Prostate gland (tissue), 2 donors: ENCODE measurements at regions not wholly inside any gene's neighbourhood (a gene's known extent, or its start where the extent isn't known, plus 50 kb on each side); places are given as distances from the start of the nearest gene placed in this dataset.
"Not testable (repeated sequence)": the region's sequence is repeated elsewhere in the genome, so short reads cannot be mapped to it uniquely, and the experiment has no call there.

Experiments
- CTCF ChIP-seq, 4 experiments: fragments of 200-600 bp in 2 of 4; fragments of 450-650 bp in 2 of 4; sonication (generic) in 2 of 4; IDR thresholded peaks; 1 replicate in 3 of 4; 2 replicates in 1 of 4; pipeline ENCODE4 v1.5.1; 2016 to 2019; ENCODE audit warnings: antibody characterized with exemption in 4 of 4, mild to moderate bottlenecking in 2 of 4, moderate library complexity in 2 of 4
- POLR2A ChIP-seq: fragments of 450-650 bp; IDR thresholded peaks from one replicate; pipeline ENCODE4 v1.6.1; 2016; ENCODE audit warnings: antibody characterized with exemption, mild to moderate bottlenecking

DNA sequence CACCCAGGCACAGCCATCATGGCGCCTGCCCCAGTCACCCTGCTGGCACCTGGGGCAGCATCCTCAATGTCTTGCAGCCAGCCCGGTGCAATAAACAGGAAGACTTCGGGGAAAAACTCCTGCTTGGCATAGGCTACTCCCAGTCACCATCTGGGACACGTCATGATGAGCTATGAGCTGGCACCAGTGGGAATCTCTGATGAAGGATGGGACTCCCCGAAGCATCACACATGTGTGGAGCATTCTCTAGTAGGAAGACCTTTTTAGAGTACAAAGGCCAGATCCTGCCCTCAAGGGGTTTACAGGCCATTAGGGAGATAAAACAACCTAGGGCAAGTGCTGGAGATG, 208.0 kb upstream of the IRF2BP2 start:
- TF ChIP-seq CTCF (IDR thresholded peaks at IDR 0.05); POLR2A: not testable (repeated sequence)
